ENCODE measurements at regions not wholly inside any gene's neighbourhood (a gene's known extent, or its start where the extent isn't known, plus 50 kb on each side); places are given as distances from the start of the nearest gene placed in this dataset.

DNA sequence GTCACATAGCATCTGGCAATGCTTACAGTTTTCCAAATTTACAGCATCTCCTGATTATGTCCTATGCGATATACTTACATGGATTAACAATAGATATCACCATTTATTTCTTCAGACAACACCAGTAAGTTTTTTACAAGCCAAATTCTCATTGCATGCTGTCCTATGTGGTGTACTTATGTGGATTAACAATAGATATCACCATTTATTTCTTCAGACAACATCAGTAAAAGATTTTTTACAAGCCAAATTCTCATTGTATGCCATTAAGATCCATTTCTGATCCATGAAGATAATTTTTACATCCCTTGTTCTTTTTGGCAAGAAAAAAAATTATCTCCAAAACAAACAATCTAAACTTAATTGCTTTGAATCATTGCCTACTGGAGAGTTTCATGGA, 340.9 kb downstream of the KCNN2 start:
- H3K27me3 ChIP-seq (ENCODE audit: control insufficient read depth, extremely low read depth, insufficient read depth, low read length): no peaks in the 10 kb centered on the region
- dilution Hi-C loops (cut with MboI; ENCODE audit: extremely low pct_ligation_motif_present, low sequenced_read_pairs): no loop called here
- DNase-seq (ENCODE audit: low read depth, low spot score) (no peak), FAIRE-seq (no peak)
- no peak for TF ChIP-seq EZH2 (IDR thresholded peaks at IDR 0.05; ENCODE audit: low read length)
- no peak for TF ChIP-seq CTCF (optimal IDR thresholded peaks at IDR 0.05 in 1 of 3, IDR thresholded peaks at IDR 0.05 in 1 of 3, conservative IDR thresholded peaks at IDR 0.05 in 1 of 3; ENCODE audit: extremely low read depth in 1 of 3, insufficient read depth in 2 of 3, low read length in 3 of 3)
- no peak overlapping the region for H3K9ac ChIP-seq (ENCODE audit: control insufficient read depth, extremely low read depth, insufficient read depth, low read length)
- H3K9me3 ChIP-seq (ENCODE audit: control insufficient read depth, low read depth, low read length): no peaks in the 10 kb centered on the region
- no peak overlapping the region for H3K27ac ChIP-seq (ENCODE audit: control insufficient read depth, insufficient read depth, low read length)
- H3K4me2 ChIP-seq (ENCODE audit: control insufficient read depth, extremely low read depth, insufficient read depth, low read depth, low read length): no peak overlapping the region
- H3K4me3 ChIP-seq (ENCODE audit: control insufficient read depth in 2 of 3, extremely low read depth in 1 of 3, insufficient read depth in 2 of 3, low read depth in 1 of 3, low read length in 3 of 3): no peak overlapping the region
- no peaks in the 10 kb centered on the region for H3K79me2 ChIP-seq (ENCODE audit: control insufficient read depth, insufficient read depth, low read length)
- H2AFZ ChIP-seq (ENCODE audit: control insufficient read depth, low read length): no peak overlapping the region
- no peaks in the 10 kb centered on the region for H3K4me1 ChIP-seq (ENCODE audit: control insufficient read depth, extremely low read depth, insufficient read depth, low read length)
- no peaks in the 10 kb centered on the region for H3K9me1 ChIP-seq (ENCODE audit: control insufficient read depth, extremely low read depth, insufficient read depth, low read length)
- H4K20me1 ChIP-seq (ENCODE audit: control insufficient read depth, extremely low read depth, insufficient read depth, low read length): no peaks in the 10 kb centered on the region
- no peaks in the 10 kb centered on the region for H3K36me3 ChIP-seq (ENCODE audit: control insufficient read depth in 2 of 2, extremely low read depth in 1 of 2, insufficient read depth in 2 of 2, low read length in 2 of 2)

DNA sequence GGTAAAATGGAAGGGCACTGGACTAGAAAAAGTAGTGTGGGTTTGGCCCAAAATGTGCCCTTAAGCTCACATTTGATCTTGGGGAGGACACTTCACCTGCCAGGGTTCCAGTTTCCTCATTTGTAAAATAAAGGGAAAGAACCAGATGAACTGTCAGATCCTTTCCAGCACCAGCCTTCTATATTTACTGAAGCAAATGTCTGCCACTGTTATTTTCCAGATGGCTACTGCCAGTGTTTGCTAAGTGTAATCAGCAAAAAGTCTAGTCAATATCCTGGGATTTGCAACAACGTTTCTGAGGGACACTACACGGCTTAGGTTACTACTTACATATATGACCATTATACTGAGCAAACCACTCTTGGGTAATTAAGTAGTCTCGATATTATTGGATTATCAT, 340.3 kb downstream of the KCNN2 start:
- TF ChIP-seq EZH2 (IDR thresholded peaks at IDR 0.05; ENCODE audit: low read length): no peak
- no peak for TF ChIP-seq CTCF (optimal IDR thresholded peaks at IDR 0.05 in 1 of 3, IDR thresholded peaks at IDR 0.05 in 1 of 3, conservative IDR thresholded peaks at IDR 0.05 in 1 of 3; ENCODE audit: extremely low read depth in 1 of 3, insufficient read depth in 2 of 3, low read length in 3 of 3)
- no peaks in the 10 kb centered on the region for H3K4me1 ChIP-seq (ENCODE audit: control insufficient read depth, extremely low read depth, insufficient read depth, low read length)
- no peak overlapping the region for H3K27ac ChIP-seq (ENCODE audit: control insufficient read depth, insufficient read depth, low read length)
- H3K79me2 ChIP-seq (ENCODE audit: control insufficient read depth, insufficient read depth, low read length): no peaks in the 10 kb centered on the region
- H3K4me2 ChIP-seq (ENCODE audit: control insufficient read depth, extremely low read depth, insufficient read depth, low read depth, low read length): no peak overlapping the region
- H3K4me3 ChIP-seq (ENCODE audit: control insufficient read depth in 2 of 3, extremely low read depth in 1 of 3, insufficient read depth in 2 of 3, low read depth in 1 of 3, low read length in 3 of 3): no peak overlapping the region
- no peaks in the 10 kb centered on the region for H3K27me3 ChIP-seq (ENCODE audit: control insufficient read depth, extremely low read depth, insufficient read depth, low read length)
- no peak overlapping the region for H2AFZ ChIP-seq (ENCODE audit: control insufficient read depth, low read length)
- H3K36me3 ChIP-seq (ENCODE audit: control insufficient read depth in 2 of 2, extremely low read depth in 1 of 2, insufficient read depth in 2 of 2, low read length in 2 of 2): no peaks in the 10 kb centered on the region
- no peak overlapping the region for H3K9ac ChIP-seq (ENCODE audit: control insufficient read depth, extremely low read depth, insufficient read depth, low read length)
- DNase-seq (ENCODE audit: low read depth, low spot score): no peak
- H3K9me1 ChIP-seq (ENCODE audit: control insufficient read depth, extremely low read depth, insufficient read depth, low read length): no peaks in the 10 kb centered on the region
- dilution Hi-C loops (cut with MboI; ENCODE audit: extremely low pct_ligation_motif_present, low sequenced_read_pairs): no loop called here
- H4K20me1 ChIP-seq (ENCODE audit: control insufficient read depth, extremely low read depth, insufficient read depth, low read length): no peaks in the 10 kb centered on the region
- H3K9me3 ChIP-seq (ENCODE audit: control insufficient read depth, low read depth, low read length): no peaks in the 10 kb centered on the region
- no peak for FAIRE-seq
